H9 (cell line): ENCODE measurements at regions not wholly inside any gene's neighbourhood (a gene's known extent, or its start where the extent isn't known, plus 50 kb on each side); places are given as distances from the start of the nearest gene placed in this dataset.
"Not testable (repeated sequence)": the region's sequence is repeated elsewhere in the genome, so short reads cannot be mapped to it uniquely, and the experiment has no call there.

Experiments used
- DNase-seq: peaks from one replicate; pipeline ENCODE4 v3.0.0-alpha.2; 2017
- H2AFZ ChIP-seq: one replicate; pipeline ENCODE4 v1.6.1; 2013; ENCODE audit warnings: mild to moderate bottlenecking, low read length, control low read depth, moderate library complexity
- H2AK5ac ChIP-seq: 2 replicates; pipeline ENCODE4 v1.6.1; 2013; ENCODE audit warnings: low read length, control low read depth, mixed read lengths; ENCODE audit not compliant: insufficient read length
- H2BK120ac ChIP-seq: one replicate; pipeline ENCODE4 v1.6.1; 2013; ENCODE audit warnings: low read depth, mild to moderate bottlenecking, low read length, control low read depth, inconsistent platforms; ENCODE audit not compliant: poor library complexity, severe bottlenecking
- H2BK12ac ChIP-seq: 2 replicates; pipeline ENCODE4 v1.6.1; 2013; ENCODE audit warnings: low read length, control low read depth, mixed read lengths, low read depth; ENCODE audit not compliant: insufficient read length
- H2BK15ac ChIP-seq: 2 replicates; pipeline ENCODE4 v1.6.1; 2013; ENCODE audit warnings: low read depth, low read length, control low read depth
- H2BK20ac ChIP-seq: one replicate; pipeline ENCODE4 v1.6.1; 2013; ENCODE audit warnings: low read depth, mild to moderate bottlenecking, low read length, control low read depth, inconsistent platforms; ENCODE audit not compliant: poor library complexity, severe bottlenecking
- H2BK5ac ChIP-seq: 2 replicates; pipeline ENCODE4 v1.6.1; 2013; ENCODE audit warnings: low read length, control low read depth, mixed read lengths; ENCODE audit not compliant: insufficient read length
- H3K14ac ChIP-seq: 2 replicates; pipeline ENCODE4 v1.6.1; 2013; ENCODE audit warnings: low read length, control low read depth; ENCODE audit not compliant: insufficient read depth
- H3K18ac ChIP-seq: 2 replicates; pipeline ENCODE4 v1.6.1; 2013; ENCODE audit warnings: low read depth, mild to moderate bottlenecking, mixed read lengths, low read length, control low read depth; ENCODE audit not compliant: insufficient read length
- H3K23ac ChIP-seq: 2 replicates; pipeline ENCODE4 v1.6.1; 2013; ENCODE audit warnings: low read length, control low read depth, mixed read lengths, low read depth; ENCODE audit not compliant: insufficient read length
- H3K23me2 ChIP-seq: 2 replicates; pipeline ENCODE4 v1.6.1; 2013; ENCODE audit warnings: low read depth, mild to moderate bottlenecking, mixed read lengths, low read length, control low read depth; ENCODE audit not compliant: insufficient read length, poor library complexity, severe bottlenecking
- H3K27ac ChIP-seq: 2 replicates; pipeline ENCODE4 v1.5.1; 2013; ENCODE audit warnings: low read length, control low read depth, mixed read lengths, low read depth; ENCODE audit not compliant: insufficient read length
- H3K27me3 ChIP-seq: 2 replicates; pipeline ENCODE4 v1.6.1; 2013; ENCODE audit warnings: low read length, control low read depth, inconsistent platforms; ENCODE audit not compliant: insufficient read depth
- H3K4ac ChIP-seq: 2 replicates; pipeline ENCODE4 v1.6.1; 2013; ENCODE audit warnings: low read depth, mild to moderate bottlenecking, control low read depth, inconsistent platforms, low read length, moderate library complexity
- H3K4me1 ChIP-seq: 2 replicates; pipeline ENCODE4 v1.6.1; 2013; ENCODE audit warnings: low read length, control low read depth, inconsistent platforms; ENCODE audit not compliant: insufficient read depth
- H3K4me2 ChIP-seq: 2 replicates; pipeline ENCODE4 v1.6.1; 2013; ENCODE audit warnings: low read length, control low read depth, mixed read lengths; ENCODE audit not compliant: insufficient read length, insufficient read depth
- H3K56ac ChIP-seq: 2 replicates; pipeline ENCODE4 v1.6.1; 2013; ENCODE audit warnings: low read depth, mild to moderate bottlenecking, mixed read lengths, low read length, control low read depth; ENCODE audit not compliant: insufficient read length
- H3K79me1 ChIP-seq: 2 replicates; pipeline ENCODE4 v1.6.1; 2013; ENCODE audit warnings: low read depth, mild to moderate bottlenecking, moderate library complexity, low read length, control low read depth, inconsistent platforms; ENCODE audit not compliant: insufficient read depth, poor library complexity, severe bottlenecking
- H3K79me2 ChIP-seq: 2 replicates; pipeline ENCODE4 v1.6.1; 2013; ENCODE audit warnings: low read length, control low read depth, inconsistent platforms; ENCODE audit not compliant: insufficient read depth
- H3K9ac ChIP-seq: 2 replicates; pipeline ENCODE4 v1.6.1; 2013; ENCODE audit warnings: low read length, control low read depth, mixed read lengths; ENCODE audit not compliant: insufficient read length; ENCODE audit errors: extremely low read depth
- H3K9me3 ChIP-seq: one replicate; pipeline ENCODE4 v1.6.1; 2013; ENCODE audit warnings: low read depth, low read length, inconsistent platforms; ENCODE audit not compliant: control insufficient read depth
- H3T11ph ChIP-seq: one replicate; pipeline ENCODE4 v1.6.1; 2013; ENCODE audit warnings: mild to moderate bottlenecking, low read length, control low read depth, inconsistent platforms
- H4K20me1 ChIP-seq: one replicate; pipeline ENCODE4 v1.6.1; 2013; ENCODE audit not compliant: control insufficient read depth, insufficient read length, insufficient read depth
- H4K5ac ChIP-seq: 2 replicates; pipeline ENCODE4 v1.6.1; 2013; ENCODE audit warnings: low read depth, mild to moderate bottlenecking, mixed read lengths, low read length, control low read depth; ENCODE audit not compliant: insufficient read length
- H4K8ac ChIP-seq: replicated peaks from 2 replicates; pipeline ENCODE4 v1.6.1; 2013; ENCODE audit warnings: low read length, control low read depth, mixed read lengths, low read depth; ENCODE audit not compliant: insufficient read length
- H4K91ac ChIP-seq: 2 replicates; pipeline ENCODE4 v1.6.1; 2013; ENCODE audit warnings: low read depth, mild to moderate bottlenecking, moderate library complexity, mixed read lengths, low read length, control low read depth; ENCODE audit not compliant: insufficient read length
- H3K27ac Mint-ChIP-seq, 3 experiments: 2 replicates in 2 of 3; 3 replicates in 1 of 3; pipeline ENCODE4 v1.8.0; 2020 to 2021; ENCODE audit warnings: mixed read lengths in 3 of 3, mild to moderate bottlenecking in 1 of 3, moderate library complexity in 1 of 3
- H3K27me3 Mint-ChIP-seq: 2 replicates; pipeline ENCODE4 v1.8.0; 2021; ENCODE audit warnings: low read depth, mild to moderate bottlenecking, moderate library complexity, mixed read lengths
- H3K36me3 Mint-ChIP-seq, 3 experiments: 2 replicates in 2 of 3; 3 replicates in 1 of 3; pipeline ENCODE4 v1.8.0; 2020 to 2021; ENCODE audit warnings: low read depth in 3 of 3, mixed read lengths in 3 of 3; ENCODE audit not compliant: insufficient read depth in 1 of 3
- H3K4me1 Mint-ChIP-seq, 2 experiments: 2 replicates each; pipeline ENCODE4 v1.8.0; 2020; ENCODE audit warnings: mixed read lengths in 2 of 2
- H3K4me3 Mint-ChIP-seq, 2 experiments: 2 replicates in 1 of 2; 3 replicates in 1 of 2; pipeline ENCODE4 v1.8.0; 2020 to 2021; ENCODE audit warnings: mild to moderate bottlenecking in 2 of 2, mixed read lengths in 2 of 2, moderate library complexity in 1 of 2
- H3K9me3 Mint-ChIP-seq, 2 experiments: 2 replicates in 1 of 2; 3 replicates in 1 of 2; pipeline ENCODE4 v1.8.0; 2020; ENCODE audit warnings: mild to moderate bottlenecking in 2 of 2, mixed read lengths in 2 of 2, moderate library complexity in 1 of 2
- CTCF ChIP-seq: fragments of 200-600 bp; sonication (generic); conservative IDR thresholded peaks from 3 replicates; pipeline ENCODE4 v1.8.0; 2021; ENCODE audit warnings: antibody characterized with exemption, mild to moderate bottlenecking
- WGBS: extraction: QIAGEN DNeasy Blood & Tissue Kit; methylation state at CpG from one replicate; pipeline ENCODE4 v1.1.7; 2013; ENCODE audit warnings: missing lambda C conversion rate, low lambda C conversion rate, mixed read lengths; ENCODE audit not compliant: insufficient read length; ENCODE audit errors: extremely low coverage; 5-methylcytosine and 5-hydroxymethylcytosine counted together

- not testable (repeated sequence) for H3K27ac ChIP-seq, H2BK12ac ChIP-seq, H3K9me3 Mint-ChIP-seq, H3T11ph ChIP-seq, H3K56ac ChIP-seq, H3K79me1 ChIP-seq, H3K4me1 ChIP-seq, H3K23me2 ChIP-seq, H4K8ac ChIP-seq, H3K23ac ChIP-seq, H3K79me2 ChIP-seq, H2BK5ac ChIP-seq, H3K4me3 Mint-ChIP-seq, H3K4ac ChIP-seq, H2BK120ac ChIP-seq, H3K9me3 ChIP-seq, H2AK5ac ChIP-seq, H3K4me2 ChIP-seq, H3K36me3 Mint-ChIP-seq, H3K14ac ChIP-seq, H3K18ac ChIP-seq, H2AFZ ChIP-seq, H2BK20ac ChIP-seq, H4K20me1 ChIP-seq, H4K5ac ChIP-seq, H3K27me3 ChIP-seq, H3K9ac ChIP-seq, H4K91ac ChIP-seq, H2BK15ac ChIP-seq
- peaks cover 9 to 14% of the 10 kb centered on the region in 2 experiments for H3K4me1 Mint-ChIP-seq
- peak; percentile 77 for DNase-seq
- TF ChIP-seq CTCF, result 0 out of 3 replicates have a peak, but pooled peaks have one; percentile 11
- H3K27ac Mint-ChIP-seq, result peak overlapping the region in 1 of 3 experiments; percentile 71; a peak in 2 of 7 replicates
- WGBS, result no CpG with 5 or more reads among the region's 6 CpGs
- peaks cover 34% of the 10 kb centered on the region for H3K27me3 Mint-ChIP-seq
Observed at GRCh38 chr15:69769336-69769735, 316.7 kb downstream of the RPLP1 start.

GRCh38 chr15:69774258-69774657 lies 321.6 kb downstream of the RPLP1 start:
- not testable (repeated sequence) for H3K9ac ChIP-seq, H3K18ac ChIP-seq, H3K4me1 ChIP-seq, H2BK12ac ChIP-seq, H4K8ac ChIP-seq, H3K79me2 ChIP-seq, H3K23me2 ChIP-seq, H2BK15ac ChIP-seq, H3K4me2 ChIP-seq, H2BK20ac ChIP-seq, H2AFZ ChIP-seq, H3K4ac ChIP-seq, H3K23ac ChIP-seq, H3K36me3 Mint-ChIP-seq, H3K56ac ChIP-seq, H3K27ac ChIP-seq, H3K27ac Mint-ChIP-seq, H2BK120ac ChIP-seq, H2AK5ac ChIP-seq, H4K5ac ChIP-seq, DNase-seq, H3K14ac ChIP-seq, H4K20me1 ChIP-seq, H3K4me3 Mint-ChIP-seq, H3K9me3 ChIP-seq, H3K79me1 ChIP-seq, H3T11ph ChIP-seq, H4K91ac ChIP-seq, H2BK5ac ChIP-seq, H3K27me3 ChIP-seq
- WGBS, result no CpG with 5 or more reads among the region's 3 CpGs
- peaks cover 29% of the 10 kb centered on the region for H3K27me3 Mint-ChIP-seq
- H3K9me3 Mint-ChIP-seq, result peaks cover 4 to 13% of the 10 kb centered on the region in 2 experiments
- H3K4me1 Mint-ChIP-seq, result peaks cover 6 to 13% of the 10 kb centered on the region in 2 experiments
